HG03280 (cell line): ENCODE measurements at regions not wholly inside any gene's neighbourhood (a gene's known extent, or its start where the extent isn't known, plus 50 kb on each side); places are given as distances from the start of the nearest gene placed in this dataset.

Experiments used
- ATAC-seq: cut with Tn5 transposase; IDR thresholded peaks from one replicate; pipeline ENCODE4 v1.9.1; 2021; ENCODE audit warnings: mild to moderate bottlenecking, moderate library complexity; ENCODE audit not compliant: unreplicated experiment

DNA sequence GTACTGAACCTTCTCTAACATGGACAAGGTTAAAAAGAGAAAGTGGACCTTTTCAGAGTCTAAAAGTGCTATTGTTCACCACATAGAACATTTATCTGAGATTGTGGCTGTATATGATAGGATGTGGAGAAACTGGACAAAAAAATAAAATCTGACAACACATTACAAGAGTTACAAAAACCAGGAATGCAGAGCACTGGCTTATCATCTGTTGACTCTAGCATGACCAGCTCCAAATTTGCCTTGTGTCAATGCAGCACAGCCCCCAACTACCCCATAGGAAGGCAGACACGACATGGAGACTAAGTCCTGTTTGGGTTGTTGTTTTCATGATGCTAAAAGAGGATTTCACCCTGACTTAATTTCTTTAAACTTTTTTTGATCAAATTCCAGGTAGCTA, 436.9 kb upstream of the MARCKS start:
- no peak for ATAC-seq

DNA sequence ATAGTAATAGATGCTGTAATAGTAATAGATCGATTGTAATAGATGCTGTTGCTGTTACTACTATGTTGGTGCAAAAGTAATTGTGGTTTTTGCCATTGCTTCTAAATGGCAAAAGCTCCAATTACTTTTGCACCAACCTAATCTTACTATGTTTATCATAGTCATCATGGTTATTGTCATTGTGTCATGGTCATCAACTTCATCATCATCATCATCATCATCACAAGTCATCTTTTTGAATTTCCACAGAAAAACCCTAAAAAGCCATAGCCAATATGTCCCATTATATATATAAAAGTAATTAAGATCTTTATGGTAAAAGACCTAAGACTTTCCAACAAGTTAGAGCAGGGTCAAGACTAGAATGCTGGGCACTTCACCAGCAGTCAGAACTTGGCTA, 435.1 kb upstream of the MARCKS start:
- ATAC-seq, result no peak

GRCh38 chr6:113423956-113424355, 433.2 kb upstream of the MARCKS start:
- ATAC-seq, result no peak

DNA sequence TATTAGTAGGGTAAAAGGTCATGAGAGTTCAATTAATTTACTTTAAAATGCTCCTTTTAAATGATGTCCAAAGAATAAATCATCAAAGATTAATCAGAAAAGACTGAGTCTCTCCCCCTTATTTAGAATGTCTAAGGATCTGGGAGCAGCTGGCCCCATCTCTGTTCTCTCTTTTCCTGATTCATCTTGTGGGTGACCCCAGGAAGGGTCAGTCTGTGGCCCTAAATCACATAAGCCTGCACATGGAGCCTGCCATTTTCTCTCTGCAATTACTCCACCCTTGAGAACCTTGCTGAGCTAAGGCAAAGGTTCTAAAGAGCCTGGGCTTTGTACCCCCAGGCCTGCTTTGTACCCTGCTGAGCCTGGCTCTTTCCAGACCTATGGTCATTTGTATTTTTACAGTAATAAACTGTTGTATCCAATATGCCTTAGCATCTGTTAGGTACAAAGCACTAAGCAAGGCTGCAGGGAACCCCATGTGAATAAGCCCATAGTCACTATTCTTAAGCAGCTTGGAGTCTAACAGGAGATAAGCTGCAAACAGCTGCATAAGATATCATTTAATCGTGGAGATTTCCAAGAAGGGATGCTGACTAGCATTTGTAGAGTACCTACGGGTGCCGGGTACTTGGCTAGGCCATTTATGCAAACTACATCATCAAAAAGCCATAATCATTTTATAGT, 431.0 kb upstream of the MARCKS start:
- no peak for ATAC-seq

DNA sequence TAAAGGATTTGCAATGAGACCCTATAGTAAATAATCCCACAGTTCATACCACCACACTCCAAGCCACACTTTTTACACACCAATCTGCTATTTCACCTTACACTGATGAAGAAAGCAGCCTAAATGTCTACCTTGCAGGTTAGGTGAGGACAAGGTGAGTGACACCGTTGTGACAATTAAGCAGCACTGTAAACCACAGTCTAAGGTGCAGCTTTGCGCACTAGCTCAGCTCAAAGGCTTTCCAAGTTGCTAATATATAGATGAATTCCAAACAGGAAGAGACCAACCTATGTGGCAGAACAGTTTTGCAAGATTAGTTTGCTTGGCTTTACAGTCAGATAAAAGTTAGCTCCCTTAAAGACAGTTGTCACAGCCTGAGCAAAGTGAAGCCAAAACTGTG, 429.5 kb upstream of the MARCKS start:
- ATAC-seq, result no peak

- no peak for ATAC-seq
These were observed 428.4 kb upstream of the MARCKS start for GRCh38 chr6:113428702-113429101.

DNA sequence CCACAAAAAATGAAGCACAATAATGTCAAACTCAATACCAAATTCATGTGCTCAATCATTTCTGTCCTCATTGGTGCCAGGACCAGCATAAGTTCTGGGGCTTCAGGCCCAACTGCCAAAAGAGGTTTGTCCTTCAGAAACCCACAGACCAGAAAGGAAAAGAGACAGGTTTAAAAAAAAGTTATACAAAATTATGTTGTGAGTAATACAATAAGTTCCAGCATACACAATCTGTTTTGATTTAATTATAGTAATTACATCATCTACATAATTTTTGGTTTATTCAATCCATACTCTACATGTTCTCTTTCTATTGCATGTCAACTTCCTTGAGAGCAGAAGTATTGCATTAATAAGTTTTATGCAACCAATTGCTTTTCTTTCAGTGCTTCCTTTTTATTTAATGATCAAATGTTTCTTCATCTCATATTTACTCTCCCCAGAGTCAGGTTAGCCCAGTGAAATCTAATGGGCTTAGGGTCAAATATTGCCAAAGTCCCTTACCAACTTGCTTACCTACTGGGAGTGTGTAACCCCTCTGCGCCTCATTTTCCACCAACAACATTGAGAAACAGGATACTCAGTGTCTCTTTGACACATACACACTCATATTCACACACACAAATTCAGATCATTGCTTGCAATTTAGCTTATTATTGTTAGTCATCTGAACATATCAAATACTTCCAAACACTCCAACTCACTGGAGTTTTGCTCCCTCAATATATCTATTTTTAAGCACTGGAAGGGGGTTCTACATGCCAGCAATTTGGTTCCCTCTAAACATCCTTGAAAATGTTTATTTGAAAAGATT, 424.4 kb upstream of the MARCKS start:
- no peak for ATAC-seq

DNA sequence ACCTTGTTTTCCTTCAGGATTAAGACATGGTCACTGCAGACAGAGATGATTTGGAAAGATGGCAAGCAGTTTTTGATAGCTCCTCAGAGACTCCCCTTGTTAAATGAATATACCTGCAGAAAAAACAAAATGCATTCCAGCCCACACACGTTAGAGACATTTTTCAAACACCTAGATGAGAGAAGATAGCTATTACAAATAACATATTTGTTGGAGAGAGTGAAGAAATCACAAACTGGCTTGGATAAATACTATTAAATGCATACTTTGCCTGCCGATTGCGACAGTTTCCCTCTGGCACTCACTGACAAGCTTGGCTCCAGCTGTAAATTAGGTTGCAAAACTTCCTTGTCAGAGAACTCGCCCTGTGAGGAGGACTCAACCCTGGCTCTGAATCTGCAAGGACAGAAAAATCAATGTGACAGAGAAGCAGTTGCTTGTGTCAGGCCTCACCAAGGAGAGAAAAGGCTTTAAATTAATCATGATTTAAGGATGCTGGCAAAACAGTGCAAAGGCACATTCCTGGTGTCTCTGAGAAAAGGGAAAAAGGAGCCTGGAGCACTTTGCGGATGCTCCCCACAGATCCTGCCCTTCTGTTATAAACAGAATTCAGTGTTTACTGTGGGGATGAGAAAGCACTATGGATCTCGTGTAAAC, 423.7 kb upstream of the MARCKS start:
- no peak for ATAC-seq

GRCh38 chr6:113434641-113435040, 422.5 kb upstream of the MARCKS start:
- ATAC-seq, result no peak

- no peak for ATAC-seq
These were observed 419.6 kb upstream of the MARCKS start for GRCh38 chr6:113437566-113437965.

- no peak for ATAC-seq
These were observed 417.3 kb upstream of the MARCKS start for GRCh38 chr6:113439866-113440265.

DNA sequence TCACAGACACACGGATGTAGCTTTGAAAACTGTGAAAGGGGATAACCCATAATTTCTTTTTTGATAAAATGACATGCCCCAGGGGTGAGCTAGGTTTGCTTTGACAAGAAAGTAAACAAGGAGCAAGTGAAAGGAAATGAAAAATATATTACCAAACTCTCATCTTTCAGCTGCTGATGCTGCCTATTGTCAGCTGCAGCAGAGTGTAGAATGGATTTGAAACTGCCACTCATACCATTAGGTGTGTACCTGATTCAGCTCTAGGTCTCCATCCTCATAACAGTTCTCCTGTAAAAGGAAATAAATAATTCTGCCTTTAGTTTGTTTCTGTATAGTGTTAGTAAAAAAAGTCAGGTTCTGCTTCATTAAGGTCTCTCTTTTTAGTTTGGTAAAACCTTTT, 415.1 kb upstream of the MARCKS start:
- no peak for ATAC-seq

DNA sequence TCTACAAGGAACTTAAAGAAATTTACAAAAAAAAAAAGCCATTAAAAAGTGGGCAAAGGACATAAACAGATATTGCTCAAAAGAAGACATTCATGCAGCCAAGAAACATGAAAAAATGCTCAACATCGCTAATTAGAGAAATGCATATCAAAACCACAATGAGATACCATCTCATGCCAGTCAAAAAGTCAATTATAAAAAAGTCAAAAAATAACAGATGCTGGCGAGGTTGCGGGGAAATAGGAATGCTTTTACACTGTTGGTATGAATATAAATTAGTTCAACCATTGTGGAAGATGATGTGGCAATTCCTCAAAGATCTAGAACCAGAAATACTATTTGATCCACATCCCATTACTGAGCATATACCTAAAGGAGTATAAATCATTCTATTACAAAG, 411.9 kb upstream of the MARCKS start:
- no peak for ATAC-seq

DNA sequence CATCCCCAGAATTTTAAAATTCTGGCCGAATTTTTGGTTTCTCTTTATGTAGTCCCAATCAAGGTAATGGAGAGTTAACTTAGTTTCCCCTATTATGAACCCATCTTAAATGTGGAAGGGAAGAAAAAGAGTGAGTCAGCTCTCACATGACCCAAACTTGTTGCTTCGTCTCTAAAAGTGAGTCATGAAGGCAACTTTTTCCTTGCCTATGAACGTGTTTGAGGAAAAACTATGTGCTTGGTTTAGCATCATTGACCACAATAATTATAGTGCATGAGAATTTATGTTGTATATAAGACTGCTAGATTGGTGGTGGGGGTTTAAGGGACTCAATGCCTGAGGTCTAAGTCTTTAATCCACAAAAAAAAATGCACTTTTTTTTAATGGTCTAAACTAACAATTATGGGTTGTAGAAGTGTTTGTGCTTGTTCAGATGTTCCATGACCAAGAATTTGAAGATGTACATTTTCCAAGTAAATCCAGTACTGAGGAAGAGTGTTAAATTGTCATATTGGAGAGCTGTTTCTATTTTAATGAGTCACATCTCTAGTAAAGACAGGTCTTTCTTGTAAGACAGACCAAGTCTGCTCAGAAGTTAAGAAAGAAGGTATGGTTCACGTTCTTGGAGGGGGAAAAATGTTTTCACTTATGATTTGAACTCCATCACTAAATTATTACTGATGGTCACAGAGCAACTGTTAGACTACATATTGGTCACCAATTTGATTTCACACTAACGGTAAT, 409.9 kb upstream of the MARCKS start:
- no peak for ATAC-seq

GRCh38 chr6:113449051-113449450, 408.1 kb upstream of the MARCKS start:
- ATAC-seq, result no peak

DNA sequence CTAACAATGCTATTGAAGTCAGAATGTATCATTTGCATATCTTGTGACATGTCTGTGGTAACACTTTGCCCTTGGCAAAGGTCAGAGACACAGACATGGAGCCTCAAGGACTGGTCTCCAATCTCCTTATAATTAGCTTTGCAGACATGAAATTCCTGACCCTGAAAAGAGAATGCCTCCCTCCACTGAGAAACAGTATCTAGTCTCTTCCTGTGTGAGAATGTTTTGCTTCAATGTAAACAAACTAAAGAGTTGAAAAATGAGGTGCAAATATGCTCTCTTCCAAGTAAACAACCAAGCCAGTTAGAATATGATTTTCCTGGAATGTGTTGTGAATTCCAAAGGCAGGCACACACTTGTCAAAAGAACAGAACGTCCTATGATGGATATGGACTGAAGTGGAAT, 407.1 kb upstream of the MARCKS start:
- ATAC-seq, result no peak

GRCh38 chr6:113451049-113451448, 406.1 kb upstream of the MARCKS start:
- ATAC-seq, result no peak

- no peak for ATAC-seq
These were observed 399.9 kb upstream of the MARCKS start for GRCh38 chr6:113457198-113457597.

GRCh38 chr6:113457751-113458150, 399.4 kb upstream of the MARCKS start:
- no peak for ATAC-seq

DNA sequence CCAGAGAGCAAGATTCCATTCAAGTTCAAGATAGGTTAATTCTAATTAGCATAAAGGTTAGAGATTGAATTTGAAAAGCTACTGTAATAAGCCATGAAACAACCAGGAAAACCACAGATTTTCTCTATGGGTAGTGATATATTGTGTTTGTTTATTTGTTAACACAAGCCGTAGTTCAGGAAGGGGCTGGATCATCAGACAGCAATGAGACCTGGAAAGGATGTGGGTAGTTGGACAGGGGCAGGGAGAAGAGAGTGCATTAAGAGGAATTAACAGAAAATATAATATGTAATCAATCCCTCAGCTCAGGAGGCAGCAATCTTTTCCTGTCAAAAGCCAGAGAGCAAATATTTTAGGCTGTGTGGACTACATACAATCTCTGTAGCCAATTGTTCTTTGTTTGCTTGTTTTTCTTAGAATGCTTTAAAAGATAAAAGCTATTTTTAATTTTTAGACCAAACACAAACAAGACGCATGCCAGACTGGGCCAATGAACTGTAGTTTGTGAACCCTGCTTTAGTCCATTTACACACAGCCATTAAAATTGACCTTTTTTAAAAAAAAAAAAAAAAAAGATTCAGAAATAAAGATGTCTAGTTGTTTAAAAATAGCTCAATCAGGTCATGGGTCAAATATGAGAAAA, 398.7 kb upstream of the MARCKS start:
- no peak for ATAC-seq
